HG03460 (cell line): ENCODE measurements at regions not wholly inside any gene's neighbourhood (a gene's known extent, or its start where the extent isn't known, plus 50 kb on each side); places are given as distances from the start of the nearest gene placed in this dataset.
A peak's percentile ranks its signal among the peaks of the same experiment; 100 is the strongest.

Experiments
- ATAC-seq: cut with Tn5 transposase; IDR thresholded peaks from one replicate; pipeline ENCODE4 v1.9.1; 2021; ENCODE audit not compliant: unreplicated experiment

- no peak for ATAC-seq
Measured at GRCh38 chr13:97134364-97135095, 87.6 kb upstream of the MBNL2 start.

- ATAC-seq, result no peak
Measured at GRCh38 chr13:97135883-97136282, 86.2 kb upstream of the MBNL2 start.

GRCh38 chr13:97136418-97136817 lies 85.7 kb upstream of the MBNL2 start:
- ATAC-seq, result no peak

GRCh38 chr13:97139691-97140090 lies 82.4 kb upstream of the MBNL2 start:
- ATAC-seq, result no peak

- no peak for ATAC-seq
Measured at GRCh38 chr13:97140131-97140530, 82.0 kb upstream of the MBNL2 start.

- ATAC-seq, result no peak
Measured at GRCh38 chr13:97140611-97141010, 81.5 kb upstream of the MBNL2 start.

- no peak for ATAC-seq
Measured at GRCh38 chr13:97141097-97141496, 81.0 kb upstream of the MBNL2 start.

GRCh38 chr13:97141564-97142005 lies 80.5 kb upstream of the MBNL2 start:
- ATAC-seq, result peak; percentile 92

- no peak for ATAC-seq
Measured at GRCh38 chr13:97142452-97142851, 79.7 kb upstream of the MBNL2 start.

GRCh38 chr13:97145057-97145456 lies 77.1 kb upstream of the MBNL2 start:
- ATAC-seq, result no peak

GRCh38 chr13:97148894-97149293 lies 73.2 kb upstream of the MBNL2 start:
- no peak for ATAC-seq

- no peak for ATAC-seq
Measured at GRCh38 chr13:97160421-97160820, 61.7 kb upstream of the MBNL2 start.

GRCh38 chr13:97161582-97162231 lies 60.4 kb upstream of the MBNL2 start:
- no peak for ATAC-seq

- no peak for ATAC-seq
Measured at GRCh38 chr13:97165502-97166425, 56.4 kb upstream of the MBNL2 start.

- no peak for ATAC-seq
Measured at GRCh38 chr13:97171136-97171535, 51.0 kb upstream of the MBNL2 start.
